Kidney (tissue), 13 donors: ENCODE measurements at regions not wholly inside any gene's neighbourhood (a gene's known extent, or its start where the extent isn't known, plus 50 kb on each side); places are given as distances from the start of the nearest gene placed in this dataset.

Experiments used
- DNase-seq, 5 donors: peaks; one replicate each; pipeline ENCODE4 v3.0.0-alpha.2; 2013 to 2020
- FAIRE-seq: peaks from 2 replicates; lab custom pipeline; 2012; peaks lifted over from hg19 to GRCh38; lab: Jason Lieb, UNC
- H3K27ac ChIP-seq, 2 donors: one replicate each; pipeline ENCODE4 v1.7.0; 2013; ENCODE audit warnings: low read depth in 2 of 2, low read length in 2 of 2, inconsistent platforms in 1 of 2
- H3K27me3 ChIP-seq: one replicate; pipeline ENCODE4 v1.7.1; 2013; ENCODE audit warnings: low read length, inconsistent platforms; ENCODE audit not compliant: control insufficient read depth, insufficient read depth
- H3K36me3 ChIP-seq, 3 donors: one replicate each; pipeline versions ENCODE4 v1.7.0 to v1.7.1; 2013; ENCODE audit warnings: low read length in 3 of 3, control low read depth in 1 of 3, inconsistent platforms in 1 of 3; ENCODE audit not compliant: insufficient read depth in 3 of 3, control insufficient read depth in 2 of 3
- H3K4me1 ChIP-seq, 3 donors: one replicate each; pipeline versions ENCODE4 v1.7.0 to v1.7.1; 2013; ENCODE audit warnings: low read length in 3 of 3, inconsistent platforms in 1 of 3, low read depth in 1 of 3; ENCODE audit not compliant: control insufficient read depth in 2 of 3, insufficient read depth in 2 of 3
- H3K4me3 ChIP-seq, 3 donors: one replicate each; pipeline versions ENCODE4 v1.7.0 to v1.8.1; 2013; ENCODE audit warnings: low read length in 3 of 3, control low read depth in 1 of 3, inconsistent platforms in 1 of 3
- H3K9ac ChIP-seq, 3 donors: one replicate each; pipeline versions ENCODE4 v1.7.0 to v1.7.1; 2013; ENCODE audit warnings: low read length in 3 of 3, control low read depth in 1 of 3, inconsistent platforms in 1 of 3
- H3K9me3 ChIP-seq, 3 donors: one replicate each; pipeline versions ENCODE4 v1.7.0 to v1.7.1; 2013; ENCODE audit warnings: low read length in 3 of 3, control low read depth in 1 of 3, inconsistent platforms in 1 of 3; ENCODE audit not compliant: control insufficient read depth in 2 of 3, insufficient read depth in 1 of 3
- CTCF ChIP-seq: IDR thresholded peaks from 3 replicates; pipeline ENCODE4 v1.5.1; 2012; ENCODE audit warnings: mild to moderate bottlenecking, moderate library complexity, borderline replicate concordance; ENCODE audit not compliant: insufficient read depth; ENCODE audit errors: extremely low read depth
- intact Hi-C: fragments of 100-400 bp; cut with DNase I; formaldehyde crosslinking; loops from one replicate; pipeline ENCODE4 v1.11.1; 2022
- donor health status: control.
- donor health status: control.
- donor health status: control.
- donor health status: control.
- donor health status: control.
- donor health status: DM: yes; HTN: yes; CAD: no.
- donor health status: Normal renal cell carcinoma (clear cell type).

DNA sequence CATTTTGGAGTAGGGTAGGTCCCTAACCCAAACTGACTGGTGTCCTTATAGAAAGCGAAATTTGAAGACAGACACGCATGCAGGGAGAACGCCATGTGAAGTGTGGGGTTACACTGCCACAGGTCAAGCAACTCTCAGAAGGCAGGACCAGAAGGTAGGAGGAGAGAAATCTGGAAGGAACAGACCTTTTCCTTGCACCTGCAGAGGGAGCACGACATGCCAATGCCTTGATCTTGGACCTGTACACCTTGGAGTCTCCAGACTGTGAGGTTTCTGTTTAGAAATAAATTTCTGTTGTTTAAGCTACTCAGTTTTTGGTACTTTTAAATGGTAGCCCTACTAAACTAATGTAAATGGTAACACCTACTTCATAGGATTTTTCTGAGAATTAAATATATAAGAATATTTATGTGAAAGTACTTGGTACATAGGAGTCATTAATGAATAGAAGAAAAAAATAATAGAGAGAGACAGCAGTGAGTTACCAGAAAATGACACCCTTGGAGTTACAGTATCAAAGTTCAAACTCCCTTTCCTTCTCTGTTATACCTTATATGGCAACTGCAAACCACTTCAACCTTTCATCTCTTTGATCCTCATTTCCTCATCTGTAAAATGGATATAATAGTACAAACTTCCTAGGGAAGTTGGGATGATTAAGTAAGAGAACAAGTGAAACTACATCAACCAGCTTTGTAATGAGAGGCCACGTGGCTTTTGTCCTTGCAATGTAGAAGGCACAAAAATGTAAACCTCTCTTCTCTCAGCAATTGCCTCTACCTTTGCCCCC is 184.9 kb upstream of the PARD3B start:
- no peak overlapping the region for H3K9ac ChIP-seq
- H3K9me3 ChIP-seq, result no peaks in the 10 kb centered on the region
- TF ChIP-seq CTCF, result no peak
- DNase-seq (no peak), FAIRE-seq (no peak)
- H3K36me3 ChIP-seq, result no peaks in the 10 kb centered on the region
- intact Hi-C loops, result no loop called here
- H3K27ac ChIP-seq, result no peak overlapping the region
- H3K4me3 ChIP-seq, result no peak overlapping the region
- no peaks in the 10 kb centered on the region for H3K4me1 ChIP-seq
- no peaks in the 10 kb centered on the region for H3K27me3 ChIP-seq

- Histone ChIP-seq H3K4me3 (no peak overlapping the region), H3K36me3 (no peaks in the 10 kb centered on the region), H3K27ac (no peak overlapping the region), H3K27me3 (no peaks in the 10 kb centered on the region), H3K9ac (no peak overlapping the region), H3K9me3 (no peaks in the 10 kb centered on the region), H3K4me1 (no peaks in the 10 kb centered on the region)
- DNase-seq, result no peak
- intact Hi-C loops, result no loop called here
- no peak for TF ChIP-seq CTCF
- FAIRE-seq, result no peak
These were observed 183.5 kb upstream of the PARD3B start for GRCh38 chr2:204361738-204362137.

- H3K36me3 ChIP-seq, result no peaks in the 10 kb centered on the region
- FAIRE-seq (no peak), DNase-seq (no peak)
- no peaks in the 10 kb centered on the region for H3K4me1 ChIP-seq
- H3K4me3 ChIP-seq, result no peak overlapping the region
- no peaks in the 10 kb centered on the region for H3K9me3 ChIP-seq
- intact Hi-C loops, result no loop called here
- no peak overlapping the region for H3K27ac ChIP-seq
- TF ChIP-seq CTCF, result no peak
- no peaks in the 10 kb centered on the region for H3K27me3 ChIP-seq
- H3K9ac ChIP-seq, result no peak overlapping the region
These were observed 182.7 kb upstream of the PARD3B start for GRCh38 chr2:204362581-204362980.

- H3K4me3 ChIP-seq, result no peak overlapping the region
- H3K9me3 ChIP-seq, result no peaks in the 10 kb centered on the region
- H3K9ac ChIP-seq, result no peak overlapping the region
- no peaks in the 10 kb centered on the region for H3K4me1 ChIP-seq
- no peak for TF ChIP-seq CTCF
- DNase-seq (no peak), FAIRE-seq (no peak)
- no peaks in the 10 kb centered on the region for H3K36me3 ChIP-seq
- no peak overlapping the region for H3K27ac ChIP-seq
- no peaks in the 10 kb centered on the region for H3K27me3 ChIP-seq
- intact Hi-C loops, result no loop called here
These were observed 181.8 kb upstream of the PARD3B start for GRCh38 chr2:204363513-204363912.
